ENCODE measurements at regions not wholly inside any gene's neighbourhood (a gene's known extent, or its start where the extent isn't known, plus 50 kb on each side); places are given as distances from the start of the nearest gene placed in this dataset.

GRCh38 chr12:114026805-114027204 is 60.7 kb upstream of the RBM19 start:
- TF ChIP-seq ZNF274 (IDR thresholded peaks at IDR 0.05; ENCODE audit: low read depth, low read length) (no peak), YY1 (IDR thresholded peaks at IDR 0.05; ENCODE audit: insufficient read depth, insufficient read length) (no peak), SUZ12 (IDR thresholded peaks at IDR 0.05; ENCODE audit: extremely low read depth, insufficient read depth, insufficient read length) (no peak)
